Activated naive CD4-positive, alpha-beta T cell treated with anti-CD3 and anti-CD28 coated beads, Interleukin-2, amount 10 ng/mL, durations not matched to agents 7 days and 5 days (primary cell): ENCODE measurements at regions not wholly inside any gene's neighbourhood (a gene's known extent, or its start where the extent isn't known, plus 50 kb on each side); places are given as distances from the start of the nearest gene placed in this dataset.
"Not testable (repeated sequence)": the region's sequence is repeated elsewhere in the genome, so short reads cannot be mapped to it uniquely, and the experiment has no call there.

Experiments used
- CTCF ChIA-PET: fragments of 350-600 bp; sonication (Branson Sonifier 250); formaldehyde crosslinking; loops from one replicate; lab custom pipeline; 2021; ENCODE audit warnings: antibody characterized with exemption; lab: Charles Lee
- DNase-seq: peaks from one replicate; pipeline ENCODE4 v3.0.0-alpha.2; 2020
- H3K27ac Mint-ChIP-seq: one replicate; pipeline ENCODE4 v1.8.0; 2021; ENCODE audit warnings: mild to moderate bottlenecking, moderate library complexity, mixed read lengths
- H3K27me3 Mint-ChIP-seq: one replicate; pipeline ENCODE4 v1.8.0; 2021; ENCODE audit warnings: mild to moderate bottlenecking, mixed read lengths
- H3K36me3 Mint-ChIP-seq: one replicate; pipeline ENCODE4 v1.8.0; 2021; ENCODE audit warnings: mixed read lengths
- H3K4me1 Mint-ChIP-seq: one replicate; pipeline ENCODE4 v1.8.0; 2021; ENCODE audit warnings: mixed read lengths
- H3K4me3 Mint-ChIP-seq: one replicate; pipeline ENCODE4 v1.8.0; 2021; ENCODE audit warnings: mild to moderate bottlenecking, moderate library complexity, mixed read lengths
- H3K9me3 Mint-ChIP-seq: one replicate; pipeline ENCODE4 v1.8.0; 2021; ENCODE audit warnings: mixed read lengths

- Mint-ChIP-seq H3K27me3 (no peaks in the 10 kb centered on the region), H3K9me3 (no peaks in the 10 kb centered on the region), H3K4me1 (no peaks in the 10 kb centered on the region), H3K36me3 (no peaks in the 10 kb centered on the region), H3K27ac (no peak overlapping the region), H3K4me3 (no peak overlapping the region)
- DNase-seq, result no peak
- CTCF ChIA-PET, result no interaction called here
Observed at GRCh38 chr10:131554821-131555220, 243.3 kb upstream of the TCERG1L start.

DNA sequence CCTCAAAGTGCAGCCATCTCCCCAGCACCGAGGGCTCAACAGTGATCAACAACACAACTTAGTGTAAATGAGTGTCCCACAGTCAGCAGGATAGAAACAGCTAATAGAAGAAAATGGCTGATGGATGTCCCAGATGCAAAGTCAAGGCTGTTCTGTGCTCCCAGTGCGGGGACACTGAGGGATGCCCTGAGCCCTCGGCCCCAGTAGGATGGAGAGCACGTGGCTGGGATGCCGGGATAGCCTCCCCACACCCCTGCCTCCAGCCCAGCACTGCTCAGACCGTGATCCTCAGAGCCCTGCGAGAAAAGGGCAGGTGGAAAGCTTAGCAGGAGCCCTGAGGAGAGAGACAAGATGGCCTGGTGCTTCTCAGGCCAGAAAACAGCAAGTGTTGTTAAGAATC lies 243.9 kb upstream of the TCERG1L start:
- DNase-seq, result no peak

DNA sequence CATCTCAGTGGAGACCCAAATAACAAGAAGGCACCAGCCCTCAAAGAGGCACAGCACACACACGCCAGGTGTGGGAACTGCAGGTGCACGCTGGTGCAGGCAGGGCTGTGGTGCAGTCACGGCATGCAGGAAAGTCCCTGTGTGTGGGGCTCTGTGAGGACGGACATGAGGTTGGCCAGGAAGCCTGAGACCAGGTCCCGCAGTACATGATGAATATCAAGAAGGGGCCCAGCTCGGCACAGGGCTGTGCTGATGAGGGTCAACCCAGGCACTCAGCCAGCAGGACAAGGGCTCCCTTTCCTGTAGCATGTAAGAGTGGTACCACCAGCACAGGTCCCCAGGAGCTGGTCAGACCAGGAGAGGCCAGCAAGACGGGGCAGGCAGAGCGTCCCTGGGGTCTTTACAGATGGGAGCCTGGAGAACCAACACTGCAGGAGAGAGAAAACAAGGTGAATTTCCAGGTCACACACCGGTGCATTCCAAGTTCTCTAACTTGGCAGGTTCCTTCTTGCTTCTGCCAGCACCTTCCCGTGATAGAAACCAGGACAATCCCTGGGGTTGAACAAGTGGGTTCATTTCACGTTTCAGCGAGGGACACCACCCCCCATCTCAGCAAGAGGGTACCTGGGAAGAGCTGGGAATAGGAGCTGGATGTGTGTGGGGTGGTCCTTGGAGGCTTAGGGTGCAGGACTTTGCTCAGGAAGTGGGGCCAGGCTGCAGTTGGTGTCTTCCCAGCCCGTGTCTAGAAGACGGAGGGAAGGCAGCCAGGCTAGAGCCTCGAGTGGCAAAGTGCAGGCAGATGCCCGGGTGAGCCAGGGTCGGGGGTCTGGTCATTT lies 244.8 kb upstream of the TCERG1L start:
- H3K27me3 Mint-ChIP-seq, result no peaks in the 10 kb centered on the region
- CTCF ChIA-PET, result no interaction called here
- no peaks in the 10 kb centered on the region for H3K4me1 Mint-ChIP-seq
- no peak overlapping the region for H3K27ac Mint-ChIP-seq
- H3K4me3 Mint-ChIP-seq, result no peak overlapping the region
- H3K9me3 Mint-ChIP-seq, result no peaks in the 10 kb centered on the region
- DNase-seq, result no peak
- H3K36me3 Mint-ChIP-seq, result no peaks in the 10 kb centered on the region

More for the DNA sequence above, 243.9 kb upstream of the TCERG1L start:
- no peaks in the 10 kb centered on the region for H3K4me1 Mint-ChIP-seq
- H3K36me3 Mint-ChIP-seq, result no peaks in the 10 kb centered on the region
- H3K27ac Mint-ChIP-seq, result no peak overlapping the region
- CTCF ChIA-PET, result no interaction called here
- no peaks in the 10 kb centered on the region for H3K27me3 Mint-ChIP-seq
- no peak overlapping the region for H3K4me3 Mint-ChIP-seq
- H3K9me3 Mint-ChIP-seq, result no peaks in the 10 kb centered on the region

DNA sequence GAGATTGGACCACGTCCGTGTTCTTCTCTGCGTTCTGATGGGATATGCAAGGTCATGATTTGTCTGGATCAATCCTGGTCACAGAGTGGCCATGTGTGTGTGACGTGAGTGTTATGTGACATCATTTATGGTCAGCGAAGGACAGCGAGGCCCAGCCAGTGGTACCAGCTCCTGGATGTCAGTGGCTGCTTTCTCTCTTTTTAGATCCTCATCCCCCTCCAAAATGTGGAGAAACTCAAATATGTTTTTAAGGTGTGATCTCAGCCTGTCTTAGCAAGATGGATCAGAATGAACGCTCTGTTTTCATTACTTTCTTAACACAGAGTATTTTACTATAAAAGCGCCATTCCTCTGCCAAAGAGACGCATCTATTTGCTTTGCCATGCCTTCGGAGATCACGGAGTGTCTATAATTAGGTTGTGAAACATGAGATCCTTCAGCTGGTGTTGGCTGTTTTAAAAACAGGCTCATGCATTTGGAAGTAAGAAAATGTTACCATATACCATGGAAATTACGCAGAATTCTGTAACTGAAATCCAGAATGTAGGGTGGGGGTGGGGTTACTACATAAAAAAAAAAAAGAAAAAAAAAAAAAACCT lies 245.5 kb upstream of the TCERG1L start:
- no peaks in the 10 kb centered on the region for H3K9me3 Mint-ChIP-seq
- H3K27me3 Mint-ChIP-seq, result no peaks in the 10 kb centered on the region
- no peaks in the 10 kb centered on the region for H3K36me3 Mint-ChIP-seq
- H3K27ac Mint-ChIP-seq, result no peak overlapping the region
- no peak for DNase-seq
- no peaks in the 10 kb centered on the region for H3K4me1 Mint-ChIP-seq
- no peak overlapping the region for H3K4me3 Mint-ChIP-seq
- CTCF ChIA-PET, result no interaction called here

GRCh38 chr10:131557956-131558355 lies 246.4 kb upstream of the TCERG1L start:
- DNase-seq, CTCF ChIA-PET, H3K9me3 Mint-ChIP-seq, H3K36me3 Mint-ChIP-seq, H3K4me1 Mint-ChIP-seq, H3K27me3 Mint-ChIP-seq, H3K4me3 Mint-ChIP-seq, H3K27ac Mint-ChIP-seq: not testable (repeated sequence)

DNA sequence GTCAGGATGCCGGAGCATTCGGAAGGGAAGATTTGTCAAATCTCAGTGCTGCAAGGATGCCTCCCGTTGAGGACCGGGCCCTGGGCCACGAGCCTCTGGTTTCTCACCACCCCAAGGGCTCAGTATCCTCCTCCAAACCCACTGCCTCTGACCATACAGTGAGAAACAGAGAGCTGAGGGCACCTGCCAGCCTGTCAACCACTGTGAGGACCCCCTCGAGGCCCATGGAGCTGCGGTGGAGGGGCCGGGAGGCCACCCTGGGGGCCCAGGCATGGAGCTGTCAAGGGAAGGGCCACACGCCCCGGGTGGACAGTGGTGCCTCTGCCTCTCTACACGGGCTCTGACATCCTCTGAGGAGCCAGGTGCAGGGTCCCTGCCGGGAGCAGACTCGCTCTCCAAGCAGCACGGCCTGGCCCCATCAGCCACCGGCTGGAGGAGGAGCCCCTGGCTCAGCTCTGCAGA lies 248.0 kb upstream of the TCERG1L start:
- H3K9me3 Mint-ChIP-seq, result peaks cover 3% of the 10 kb centered on the region
- no peak overlapping the region for H3K4me3 Mint-ChIP-seq
- no peak overlapping the region for H3K27ac Mint-ChIP-seq
- no peak for DNase-seq
- CTCF ChIA-PET, result no interaction called here
- H3K4me1 Mint-ChIP-seq, result no peaks in the 10 kb centered on the region
- no peaks in the 10 kb centered on the region for H3K27me3 Mint-ChIP-seq
- no peaks in the 10 kb centered on the region for H3K36me3 Mint-ChIP-seq

- Mint-ChIP-seq H3K27me3 (no peaks in the 10 kb centered on the region), H3K4me1 (no peaks in the 10 kb centered on the region), H3K4me3 (no peak overlapping the region), H3K27ac (no peak overlapping the region), H3K9me3 (peaks cover 8% of the 10 kb centered on the region), H3K36me3 (no peaks in the 10 kb centered on the region)
- CTCF ChIA-PET, result no interaction called here
- no peak for DNase-seq
Observed at GRCh38 chr10:131560166-131560565, 248.6 kb upstream of the TCERG1L start.

GRCh38 chr10:131560706-131561355 lies 249.3 kb upstream of the TCERG1L start:
- no peak overlapping the region for H3K27ac Mint-ChIP-seq
- H3K36me3 Mint-ChIP-seq, result no peaks in the 10 kb centered on the region
- peaks cover 11% of the 10 kb centered on the region for H3K9me3 Mint-ChIP-seq
- H3K4me1 Mint-ChIP-seq, result no peaks in the 10 kb centered on the region
- H3K4me3 Mint-ChIP-seq, result no peak overlapping the region
- DNase-seq, result no peak
- H3K27me3 Mint-ChIP-seq, result no peaks in the 10 kb centered on the region
- CTCF ChIA-PET, result interaction anchor here (1.1 kb wide), 1 partner anchor 225 kb away, joined by 3 read pairs; no protein-coding TSS in a partner anchor

GRCh38 chr10:131561897-131562296 lies 250.4 kb upstream of the TCERG1L start:
- no peaks in the 10 kb centered on the region for H3K4me1 Mint-ChIP-seq
- no peaks in the 10 kb centered on the region for H3K36me3 Mint-ChIP-seq
- H3K9me3 Mint-ChIP-seq, result peaks cover 16% of the 10 kb centered on the region
- CTCF ChIA-PET, result no interaction called here
- H3K4me3 Mint-ChIP-seq, result no peak overlapping the region
- DNase-seq, result no peak
- no peak overlapping the region for H3K27ac Mint-ChIP-seq
- H3K27me3 Mint-ChIP-seq, result no peaks in the 10 kb centered on the region

- no peak overlapping the region for H3K4me3 Mint-ChIP-seq
- no peak overlapping the region for H3K27ac Mint-ChIP-seq
- CTCF ChIA-PET, result no interaction called here
- no peak for DNase-seq
- no peaks in the 10 kb centered on the region for H3K27me3 Mint-ChIP-seq
- peaks cover 16% of the 10 kb centered on the region for H3K9me3 Mint-ChIP-seq
- H3K4me1 Mint-ChIP-seq, result no peaks in the 10 kb centered on the region
- no peaks in the 10 kb centered on the region for H3K36me3 Mint-ChIP-seq
Observed at GRCh38 chr10:131563411-131563810, 251.9 kb upstream of the TCERG1L start.

GRCh38 chr10:131567279-131568162 lies 256.0 kb upstream of the TCERG1L start:
- Mint-ChIP-seq H3K4me3 (no peak overlapping the region), H3K27ac (no peak overlapping the region), H3K4me1 (no peaks in the 10 kb centered on the region)

DNA sequence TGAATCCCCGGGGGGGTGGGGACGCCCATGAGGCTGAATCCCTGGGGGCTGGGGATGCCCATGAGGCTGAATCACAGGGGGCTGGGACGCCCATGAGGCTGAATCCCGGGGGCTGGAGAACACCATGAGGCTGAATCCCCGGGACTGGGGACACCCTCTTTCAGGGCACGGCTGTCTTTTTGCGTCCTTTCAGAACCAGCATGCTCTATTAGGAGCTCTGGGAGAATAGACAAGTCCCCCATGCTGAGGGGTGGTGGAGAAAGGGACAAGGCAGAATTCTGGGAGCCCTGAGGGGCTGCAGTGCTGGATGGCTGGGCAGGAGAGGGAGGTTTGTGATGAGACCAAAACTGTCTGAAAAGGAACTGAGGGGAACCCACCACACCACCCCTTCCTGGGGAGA lies 257.3 kb upstream of the TCERG1L start:
- Mint-ChIP-seq H3K9me3 (peaks cover 14% of the 10 kb centered on the region), H3K27me3 (no peaks in the 10 kb centered on the region), H3K4me1 (no peaks in the 10 kb centered on the region), H3K27ac (no peak overlapping the region), H3K36me3 (no peaks in the 10 kb centered on the region), H3K4me3 (no peak overlapping the region)
- DNase-seq, result no peak
- CTCF ChIA-PET, result no interaction called here

More at GRCh38 chr10:131567279-131568162, 256.0 kb upstream of the TCERG1L start:
- CTCF ChIA-PET, result no interaction called here
- H3K27me3 Mint-ChIP-seq, result no peaks in the 10 kb centered on the region
- DNase-seq, result no peak
- H3K9me3 Mint-ChIP-seq, result peaks cover 16% of the 10 kb centered on the region
- no peaks in the 10 kb centered on the region for H3K36me3 Mint-ChIP-seq

DNA sequence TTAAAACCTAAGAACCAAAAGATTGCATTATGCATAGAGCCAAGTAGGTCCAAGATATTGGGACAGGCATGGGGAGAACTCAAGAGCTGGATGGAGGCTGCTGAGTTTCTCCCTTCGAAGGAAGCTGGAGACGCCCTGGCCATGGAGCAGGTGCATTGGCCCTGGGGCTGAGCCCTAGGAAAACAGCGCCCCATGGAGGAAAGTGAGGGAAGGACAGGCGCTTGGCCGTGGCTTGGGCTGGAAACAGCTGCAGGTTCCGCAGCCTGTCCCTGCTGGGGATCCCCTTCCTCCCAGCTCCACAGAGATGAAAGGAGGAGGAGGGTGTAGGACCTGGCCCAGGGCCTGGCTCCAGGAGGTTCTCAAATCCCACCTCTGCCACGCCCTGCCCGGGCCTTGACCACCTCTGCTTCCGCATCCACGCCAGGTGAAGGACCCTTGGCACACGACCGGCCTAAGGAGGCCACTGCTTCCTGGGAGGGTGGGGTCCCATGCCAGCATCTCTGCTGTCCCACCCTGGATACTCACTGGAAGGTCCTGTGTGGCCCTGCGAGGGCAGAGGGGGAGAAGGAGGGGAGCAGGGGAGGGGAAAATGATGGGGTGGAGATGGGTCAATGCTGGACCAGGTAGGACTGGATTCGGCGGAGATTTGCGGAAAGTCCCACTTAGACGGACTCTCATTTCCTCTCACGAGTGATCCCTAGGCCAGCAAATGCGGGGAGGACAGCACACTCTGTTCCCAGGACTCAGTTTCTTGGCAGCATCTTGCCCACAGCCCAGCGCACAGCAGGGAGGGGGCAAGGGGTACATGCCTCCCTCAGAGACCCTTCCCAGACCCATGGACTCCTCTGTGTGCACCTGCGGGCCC lies 258.6 kb upstream of the TCERG1L start:
- no peak for DNase-seq
- no peak overlapping the region for H3K27ac Mint-ChIP-seq
- no peaks in the 10 kb centered on the region for H3K36me3 Mint-ChIP-seq
- peaks cover 8% of the 10 kb centered on the region for H3K9me3 Mint-ChIP-seq
- H3K27me3 Mint-ChIP-seq, result no peaks in the 10 kb centered on the region
- CTCF ChIA-PET, result no interaction called here
- no peak overlapping the region for H3K4me3 Mint-ChIP-seq
- no peaks in the 10 kb centered on the region for H3K4me1 Mint-ChIP-seq
